HCT116 (cell line): ENCODE measurements at regions not wholly inside any gene's neighbourhood (a gene's known extent, or its start where the extent isn't known, plus 50 kb on each side); places are given as distances from the start of the nearest gene placed in this dataset.

ENCODE experiments used
- ZNF274 ChIP-seq: fragments of 200-500 bp; sonication (Bioruptor generic); IDR thresholded peaks from 2 replicates; pipeline ENCODE4 v1.6.1; 2014; ENCODE audit warnings: mild to moderate bottlenecking, low read depth, low read length, inconsistent platforms
- TF ChIP-seq, protein P1 (sequence below), 3 experiments: fragments of 200-600 bp in 1 of 3; sonication (generic) in 1 of 3; IDR thresholded peaks in 2 of 3; conservative IDR thresholded peaks in 1 of 3; 2 replicates each; pipeline ENCODE4 v1.5.1; 2012 to 2017; ENCODE audit warnings: low read depth in 2 of 3, low read length in 2 of 3, antibody characterized with exemption in 1 of 3, borderline replicate concordance in 1 of 3, control low read depth in 1 of 3, mild to moderate bottlenecking in 1 of 3, mixed read lengths in 1 of 3, mixed run types in 1 of 3, moderate library complexity in 1 of 3; ENCODE audit not compliant: insufficient read depth in 1 of 3
- TF ChIP-seq, protein P2 (sequence below): IDR thresholded peaks from 2 replicates; pipeline ENCODE4 v1.6.1; 2012; ENCODE audit warnings: low read depth

DNA sequence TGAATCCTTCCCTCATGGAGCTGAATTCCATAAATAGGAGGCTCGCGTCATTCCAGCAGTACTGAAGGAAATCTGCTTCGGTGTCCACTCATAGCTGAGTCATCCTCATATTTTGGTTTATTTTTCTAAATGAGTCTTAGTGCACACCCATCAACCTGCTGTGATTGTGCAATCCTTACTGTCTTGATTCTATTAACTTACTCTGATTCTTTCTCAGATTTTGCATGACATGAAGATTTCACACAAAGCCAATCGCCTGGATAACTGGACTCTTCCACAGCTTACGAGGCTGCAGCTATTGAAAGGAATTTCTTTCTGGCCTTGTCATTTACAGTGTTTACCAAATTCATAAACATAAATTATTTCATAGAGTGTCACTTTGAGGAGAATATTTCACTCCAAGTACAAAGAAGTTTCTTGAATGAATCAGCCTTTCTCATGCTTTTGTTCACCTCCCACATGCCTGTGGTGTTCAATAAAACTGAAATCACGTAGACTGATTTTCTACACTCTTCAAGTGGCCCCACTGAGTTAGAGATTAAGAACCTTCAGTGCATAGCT, 207.6 kb upstream of the SLITRK2 start:
- TF ChIP-seq, protein P1, sequence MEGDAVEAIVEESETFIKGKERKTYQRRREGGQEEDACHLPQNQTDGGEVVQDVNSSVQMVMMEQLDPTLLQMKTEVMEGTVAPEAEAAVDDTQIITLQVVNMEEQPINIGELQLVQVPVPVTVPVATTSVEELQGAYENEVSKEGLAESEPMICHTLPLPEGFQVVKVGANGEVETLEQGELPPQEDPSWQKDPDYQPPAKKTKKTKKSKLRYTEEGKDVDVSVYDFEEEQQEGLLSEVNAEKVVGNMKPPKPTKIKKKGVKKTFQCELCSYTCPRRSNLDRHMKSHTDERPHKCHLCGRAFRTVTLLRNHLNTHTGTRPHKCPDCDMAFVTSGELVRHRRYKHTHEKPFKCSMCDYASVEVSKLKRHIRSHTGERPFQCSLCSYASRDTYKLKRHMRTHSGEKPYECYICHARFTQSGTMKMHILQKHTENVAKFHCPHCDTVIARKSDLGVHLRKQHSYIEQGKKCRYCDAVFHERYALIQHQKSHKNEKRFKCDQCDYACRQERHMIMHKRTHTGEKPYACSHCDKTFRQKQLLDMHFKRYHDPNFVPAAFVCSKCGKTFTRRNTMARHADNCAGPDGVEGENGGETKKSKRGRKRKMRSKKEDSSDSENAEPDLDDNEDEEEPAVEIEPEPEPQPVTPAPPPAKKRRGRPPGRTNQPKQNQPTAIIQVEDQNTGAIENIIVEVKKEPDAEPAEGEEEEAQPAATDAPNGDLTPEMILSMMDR (IDR thresholded peaks at IDR 0.05 in 2 of 3, conservative IDR thresholded peaks at IDR 0.05 in 1 of 3; ENCODE audit: borderline replicate concordance in 1 of 3, insufficient read depth in 1 of 3, low read depth in 2 of 3, low read length in 2 of 3), result no peak
- TF ChIP-seq, protein P2, sequence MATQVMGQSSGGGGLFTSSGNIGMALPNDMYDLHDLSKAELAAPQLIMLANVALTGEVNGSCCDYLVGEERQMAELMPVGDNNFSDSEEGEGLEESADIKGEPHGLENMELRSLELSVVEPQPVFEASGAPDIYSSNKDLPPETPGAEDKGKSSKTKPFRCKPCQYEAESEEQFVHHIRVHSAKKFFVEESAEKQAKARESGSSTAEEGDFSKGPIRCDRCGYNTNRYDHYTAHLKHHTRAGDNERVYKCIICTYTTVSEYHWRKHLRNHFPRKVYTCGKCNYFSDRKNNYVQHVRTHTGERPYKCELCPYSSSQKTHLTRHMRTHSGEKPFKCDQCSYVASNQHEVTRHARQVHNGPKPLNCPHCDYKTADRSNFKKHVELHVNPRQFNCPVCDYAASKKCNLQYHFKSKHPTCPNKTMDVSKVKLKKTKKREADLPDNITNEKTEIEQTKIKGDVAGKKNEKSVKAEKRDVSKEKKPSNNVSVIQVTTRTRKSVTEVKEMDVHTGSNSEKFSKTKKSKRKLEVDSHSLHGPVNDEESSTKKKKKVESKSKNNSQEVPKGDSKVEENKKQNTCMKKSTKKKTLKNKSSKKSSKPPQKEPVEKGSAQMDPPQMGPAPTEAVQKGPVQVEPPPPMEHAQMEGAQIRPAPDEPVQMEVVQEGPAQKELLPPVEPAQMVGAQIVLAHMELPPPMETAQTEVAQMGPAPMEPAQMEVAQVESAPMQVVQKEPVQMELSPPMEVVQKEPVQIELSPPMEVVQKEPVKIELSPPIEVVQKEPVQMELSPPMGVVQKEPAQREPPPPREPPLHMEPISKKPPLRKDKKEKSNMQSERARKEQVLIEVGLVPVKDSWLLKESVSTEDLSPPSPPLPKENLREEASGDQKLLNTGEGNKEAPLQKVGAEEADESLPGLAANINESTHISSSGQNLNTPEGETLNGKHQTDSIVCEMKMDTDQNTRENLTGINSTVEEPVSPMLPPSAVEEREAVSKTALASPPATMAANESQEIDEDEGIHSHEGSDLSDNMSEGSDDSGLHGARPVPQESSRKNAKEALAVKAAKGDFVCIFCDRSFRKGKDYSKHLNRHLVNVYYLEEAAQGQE, result no peak
- no peak for TF ChIP-seq ZNF274
